Stomach (tissue), 4 donors: ENCODE measurements at regions not wholly inside any gene's neighbourhood (a gene's known extent, or its start where the extent isn't known, plus 50 kb on each side); places are given as distances from the start of the nearest gene placed in this dataset.

Source experiments
- CTCF ChIP-seq, 7 experiments: fragments of 450-650 bp in 4 of 7; fragments of 200-600 bp in 3 of 7; sonication (generic) in 3 of 7; IDR thresholded peaks; one replicate each; pipeline ENCODE4 v1.5.1; 2016 to 2019; ENCODE audit warnings: antibody characterized with exemption in 7 of 7, control low read depth in 2 of 7, mild to moderate bottlenecking in 1 of 7
- POLR2A ChIP-seq, 4 donors: fragments of 450-650 bp; IDR thresholded peaks; one replicate each; pipeline ENCODE4 v1.6.1; 2016; ENCODE audit warnings: antibody characterized with exemption in 4 of 4, control low read depth in 2 of 4, mild to moderate bottlenecking in 1 of 4, moderate library complexity in 1 of 4

- TF ChIP-seq CTCF (IDR thresholded peaks at IDR 0.05) = no peak
- TF ChIP-seq POLR2A (IDR thresholded peaks at IDR 0.05) = no peak
These were observed 1146.1 kb downstream of the KCNT2 start for GRCh38 chr1:195462152-195462551.
